ENCODE measurements at regions not wholly inside any gene's neighbourhood (a gene's known extent, or its start where the extent isn't known, plus 50 kb on each side); places are given as distances from the start of the nearest gene placed in this dataset.
"Not testable (repeated sequence)": the region's sequence is repeated elsewhere in the genome, so short reads cannot be mapped to it uniquely, and the experiment has no call there.

GRCh38 chr5:131107128-131107527, 57.9 kb downstream of the HINT1 start:
- no peak for DNase-seq (ENCODE audit: low spot score)

- no peak for DNase-seq (ENCODE audit: low spot score)
These were observed 60.8 kb downstream of the HINT1 start for GRCh38 chr5:131104169-131104808.

DNA sequence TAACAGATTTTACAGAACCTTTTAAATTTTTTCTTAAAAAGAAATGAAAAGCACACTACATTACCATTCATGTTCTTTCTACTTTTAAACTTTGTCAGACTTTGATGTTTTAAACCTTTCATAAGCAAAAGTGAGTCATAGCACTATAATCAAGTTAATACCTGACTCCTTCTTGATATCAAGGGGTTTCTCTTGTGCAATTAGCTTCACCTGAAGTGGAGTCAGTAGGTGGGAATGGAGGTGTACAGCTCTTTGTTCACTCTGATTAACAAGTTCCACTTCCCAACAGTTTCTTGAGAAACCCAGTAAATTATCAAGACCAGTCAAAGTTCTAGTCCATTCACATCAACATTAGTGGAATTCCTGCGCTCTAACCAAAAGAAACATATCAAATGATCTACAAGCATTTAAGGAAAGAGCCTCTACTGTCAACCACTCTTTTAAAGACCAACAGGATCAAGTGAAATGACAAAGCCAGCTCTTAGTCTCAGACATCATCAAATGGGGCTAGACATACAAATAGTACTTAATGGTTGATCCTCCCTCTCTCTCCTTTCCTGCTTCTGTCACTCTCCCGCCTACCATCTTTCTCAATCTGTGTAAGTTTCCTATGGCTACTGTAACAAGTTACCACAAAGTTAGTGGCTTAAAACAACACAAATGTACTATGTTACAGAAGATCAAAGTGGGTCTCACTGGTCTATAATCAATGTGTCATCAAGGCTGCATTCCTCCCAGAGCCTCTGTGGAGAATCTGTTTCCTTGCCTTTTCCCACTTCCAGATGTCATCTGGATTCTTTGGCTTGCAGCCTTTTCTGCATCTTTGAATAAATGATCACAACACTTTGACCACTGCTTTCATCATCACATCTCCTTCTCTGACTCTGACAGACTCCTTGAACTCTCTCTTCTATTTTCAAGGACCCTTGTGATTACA, 68.0 kb downstream of the HINT1 start:
- DNase-seq (ENCODE audit: low spot score): no peak

GRCh38 chr5:131095561-131095960, 69.5 kb downstream of the HINT1 start:
- DNase-seq (ENCODE audit: low spot score): not testable (repeated sequence)

GRCh38 chr5:131084436-131084835, 80.6 kb downstream of the HINT1 start:
- DNase-seq (ENCODE audit: low spot score): no peak

GRCh38 chr5:131081913-131082488, 83.1 kb downstream of the HINT1 start:
- no peak for DNase-seq (ENCODE audit: low spot score)

GRCh38 chr5:131081374-131081773, 83.7 kb downstream of the HINT1 start:
- no peak for DNase-seq (ENCODE audit: low spot score)

- DNase-seq (ENCODE audit: low spot score): no peak
These were observed 85.8 kb downstream of the HINT1 start for GRCh38 chr5:131079232-131079631.

- DNase-seq (ENCODE audit: low spot score): peak; percentile 9
These were observed 96.0 kb downstream of the HINT1 start for GRCh38 chr5:131068893-131069643.

DNA sequence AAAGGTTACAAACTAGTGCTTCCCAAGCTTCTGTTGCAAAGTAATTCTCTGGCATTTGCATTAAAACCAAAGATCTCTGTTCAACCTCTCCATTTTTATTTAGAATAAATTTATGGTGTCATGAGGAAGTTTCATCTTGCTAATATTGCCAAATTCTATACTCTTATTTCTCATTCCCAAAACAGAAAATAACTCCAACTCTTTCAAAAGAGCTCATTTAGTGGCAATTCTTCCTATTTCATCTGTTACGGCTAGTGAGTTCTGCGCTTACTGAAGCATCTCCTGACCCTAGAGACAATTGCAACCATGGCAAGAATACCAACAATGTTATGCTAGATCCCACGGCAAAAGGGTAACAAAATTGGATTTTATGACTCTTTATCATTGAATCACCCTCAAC, 97.0 kb downstream of the HINT1 start:
- DNase-seq (ENCODE audit: low spot score): no peak

DNA sequence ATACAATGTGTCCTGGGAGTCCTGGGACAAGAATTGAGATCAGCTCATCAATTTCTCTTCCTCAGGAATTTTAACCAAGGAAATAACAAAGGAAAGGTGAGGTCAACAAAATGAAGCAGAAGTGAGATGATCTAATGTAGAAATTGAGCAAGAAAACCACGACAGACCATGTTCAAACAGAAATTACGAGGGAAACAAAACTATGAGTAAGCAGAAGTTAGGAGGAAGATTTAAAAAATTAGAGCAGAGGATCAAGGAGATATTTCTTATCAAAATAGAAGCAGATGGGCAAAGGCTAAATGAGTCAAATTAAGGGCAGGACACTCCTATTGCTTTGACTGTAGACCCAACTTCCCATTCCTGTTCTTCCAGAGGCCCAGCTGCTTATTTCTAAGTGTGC, 97.4 kb downstream of the HINT1 start:
- DNase-seq (ENCODE audit: low spot score): no peak

- no peak for DNase-seq (ENCODE audit: low spot score)
These were observed 100.2 kb downstream of the HINT1 start for GRCh38 chr5:131064669-131065371.

GRCh38 chr5:131042021-131042789, 122.9 kb downstream of the HINT1 start:
- DNase-seq (ENCODE audit: low spot score): no peak

GRCh38 chr5:131023498-131023865, 141.6 kb downstream of the HINT1 start:
- no peak for DNase-seq (ENCODE audit: low spot score)

DNA sequence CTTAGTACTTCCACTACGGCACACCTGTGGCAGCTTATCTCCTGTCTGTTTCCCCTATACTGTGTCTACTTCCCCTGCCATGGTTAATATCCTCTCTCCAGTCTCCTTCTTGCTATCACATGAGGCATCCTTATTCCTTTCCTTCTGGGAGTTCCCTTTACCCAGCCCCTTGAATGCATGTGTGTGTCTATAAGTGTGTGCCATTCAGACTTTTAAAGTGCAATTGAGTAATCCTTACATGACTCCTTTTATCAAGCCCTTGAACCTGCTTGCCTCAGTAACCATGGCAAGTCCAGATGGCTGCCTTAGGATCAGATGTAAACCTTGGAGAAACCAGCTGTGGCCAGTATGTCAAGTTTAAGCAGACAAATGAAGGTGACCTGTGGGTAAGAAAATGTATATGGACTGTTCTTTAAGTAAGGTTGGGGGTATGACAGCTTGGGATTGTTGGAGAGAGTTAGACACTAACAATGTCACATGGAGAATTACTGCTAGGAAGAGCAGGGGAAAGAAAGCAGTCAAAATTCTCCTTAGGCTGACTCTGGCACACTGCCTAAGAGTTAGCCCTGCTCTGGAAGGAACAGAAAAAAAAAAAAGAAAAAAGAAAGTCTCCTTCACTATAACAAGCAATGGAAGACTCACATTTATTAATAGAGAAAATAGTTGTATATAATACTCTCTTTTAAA, 142.1 kb downstream of the HINT1 start:
- no peak for DNase-seq (ENCODE audit: low spot score)

- DNase-seq (ENCODE audit: low spot score): no peak
These were observed 143.4 kb downstream of the HINT1 start for GRCh38 chr5:131021646-131022045.

GRCh38 chr5:131019601-131020315, 145.3 kb downstream of the HINT1 start:
- DNase-seq (ENCODE audit: low spot score): no peak

- no peak for DNase-seq (ENCODE audit: low spot score)
These were observed 145.9 kb downstream of the HINT1 start for GRCh38 chr5:131019111-131019510.

DNA sequence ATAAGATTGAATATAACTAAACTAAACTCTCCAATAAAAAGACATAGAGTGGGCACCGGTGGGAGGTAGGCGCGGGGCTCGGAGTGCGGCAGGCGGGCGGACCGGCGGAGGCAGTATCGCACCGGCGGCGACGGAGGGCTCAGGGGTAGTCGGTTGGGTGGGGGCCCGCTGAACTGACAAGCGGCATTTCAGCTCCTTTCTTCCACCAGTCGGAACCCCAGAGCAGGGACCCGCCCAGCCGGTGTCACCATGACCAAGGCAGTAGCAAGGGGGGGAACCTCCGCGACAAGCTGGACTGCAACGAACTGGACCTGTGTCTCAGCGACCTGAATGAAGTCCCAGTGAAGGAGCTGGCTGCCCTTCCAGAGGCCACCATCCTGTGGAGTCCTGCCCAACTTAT, 156.7 kb downstream of the HINT1 start:
- no peak for DNase-seq (ENCODE audit: low spot score)

All from H4 (cell line).